HG03066 (cell line): ENCODE measurements at regions not wholly inside any gene's neighbourhood (a gene's known extent, or its start where the extent isn't known, plus 50 kb on each side); places are given as distances from the start of the nearest gene placed in this dataset.

Source experiments
- ATAC-seq: cut with Tn5 transposase; IDR thresholded peaks from one replicate; pipeline ENCODE4 v1.9.1; 2021; ENCODE audit warnings: low read depth; ENCODE audit not compliant: unreplicated experiment

DNA sequence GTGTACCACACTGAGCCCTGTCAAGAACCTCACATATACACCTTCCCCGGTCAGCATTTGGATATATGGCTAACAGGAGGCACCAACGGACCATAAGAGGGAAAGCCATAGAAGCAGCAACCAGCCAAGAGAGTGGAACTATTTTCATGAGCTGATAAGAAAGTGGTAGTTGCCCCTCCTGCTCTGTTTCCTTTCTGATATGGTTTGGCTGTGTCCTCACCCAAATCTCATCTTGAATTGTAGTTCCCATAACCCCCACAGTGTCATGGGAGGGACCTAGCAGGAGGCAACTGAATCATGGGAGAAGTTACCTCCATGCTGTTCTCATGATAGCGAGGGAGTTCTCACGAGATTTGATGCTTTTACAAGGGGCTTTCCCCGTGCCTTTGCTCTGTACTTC, 366.1 kb upstream of the DAB1 start:
- no peak for ATAC-seq

DNA sequence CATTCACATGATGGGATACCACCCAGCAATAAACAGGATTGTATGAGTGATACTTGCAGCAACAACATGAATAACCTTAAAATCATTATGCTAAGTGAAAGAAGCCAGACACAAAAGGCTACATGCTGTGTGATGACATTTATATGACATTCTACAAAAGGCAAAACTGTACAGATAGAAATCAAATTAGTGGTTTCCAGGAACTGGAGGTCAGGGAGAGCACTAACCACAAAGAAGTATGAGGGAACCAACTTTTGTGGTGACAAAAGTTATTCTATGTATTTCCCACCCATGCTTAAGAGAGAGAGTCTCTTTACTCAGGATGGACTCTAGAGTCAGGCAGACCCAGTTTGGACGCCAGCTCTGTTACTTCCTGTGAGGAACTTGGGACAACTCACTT, 364.5 kb upstream of the DAB1 start:
- ATAC-seq: no peak

DNA sequence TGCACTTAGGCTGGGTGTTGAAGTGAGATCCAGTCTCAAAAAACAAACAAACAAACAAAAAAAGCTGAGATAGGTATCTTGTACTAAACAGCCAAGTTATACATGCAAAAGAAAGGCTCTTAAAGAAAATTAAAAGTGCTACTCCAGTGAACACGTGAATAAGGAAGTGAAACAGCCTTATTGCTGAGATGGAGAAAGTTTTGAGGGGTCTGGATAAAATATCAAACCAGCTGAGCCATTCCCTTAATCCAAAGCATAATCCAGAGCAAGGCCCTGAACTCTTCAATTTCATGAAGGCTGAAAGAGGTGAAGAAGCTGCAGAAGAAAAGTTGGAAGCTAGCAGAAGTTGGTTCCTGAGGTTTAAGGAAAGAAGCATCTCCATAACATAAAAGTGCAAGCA, 360.5 kb upstream of the DAB1 start:
- no peak for ATAC-seq

DNA sequence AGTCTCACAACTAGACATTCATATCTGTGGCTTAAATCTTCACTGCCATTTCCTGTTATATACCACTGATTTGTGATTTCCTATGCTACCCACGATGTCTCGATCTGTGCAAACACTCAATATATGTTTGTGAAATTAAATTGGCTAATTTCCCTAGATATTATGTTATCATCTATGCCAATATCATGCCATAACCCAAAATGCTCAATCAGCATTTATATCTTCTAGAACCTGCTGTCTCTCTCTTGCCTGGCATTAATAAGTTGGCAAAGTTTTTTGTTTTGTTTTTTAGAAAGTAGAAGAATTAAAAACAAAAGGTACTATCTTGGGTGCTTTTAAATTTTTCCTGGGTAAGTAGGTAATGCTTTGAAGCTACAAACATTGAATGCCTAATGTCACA, 358.5 kb upstream of the DAB1 start:
- no peak for ATAC-seq

- no peak for ATAC-seq
These were observed 348.8 kb upstream of the DAB1 start for GRCh38 chr1:57772580-57773195.

DNA sequence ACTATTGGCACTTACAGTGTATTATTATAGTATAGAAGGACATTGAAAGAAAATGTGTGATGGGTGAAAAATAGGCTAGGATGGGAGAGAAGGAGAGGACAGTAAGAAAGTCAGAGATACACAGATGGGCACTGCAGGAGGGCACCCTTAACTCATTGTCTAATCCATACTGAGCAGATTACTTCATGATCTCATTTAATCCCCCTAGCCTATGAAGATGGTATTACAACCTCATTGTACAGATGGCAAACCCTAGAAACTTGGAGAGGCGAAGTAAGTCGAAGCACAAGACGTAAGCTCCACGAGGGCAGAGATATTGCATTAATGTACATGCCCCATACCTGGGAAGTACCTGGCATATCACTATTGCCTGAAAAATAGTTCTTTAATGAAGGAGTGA, 346.9 kb upstream of the DAB1 start:
- ATAC-seq: no peak

- ATAC-seq: no peak
These were observed 346.4 kb upstream of the DAB1 start for GRCh38 chr1:57770236-57770635.

GRCh38 chr1:57761628-57762027, 337.8 kb upstream of the DAB1 start:
- ATAC-seq: no peak

DNA sequence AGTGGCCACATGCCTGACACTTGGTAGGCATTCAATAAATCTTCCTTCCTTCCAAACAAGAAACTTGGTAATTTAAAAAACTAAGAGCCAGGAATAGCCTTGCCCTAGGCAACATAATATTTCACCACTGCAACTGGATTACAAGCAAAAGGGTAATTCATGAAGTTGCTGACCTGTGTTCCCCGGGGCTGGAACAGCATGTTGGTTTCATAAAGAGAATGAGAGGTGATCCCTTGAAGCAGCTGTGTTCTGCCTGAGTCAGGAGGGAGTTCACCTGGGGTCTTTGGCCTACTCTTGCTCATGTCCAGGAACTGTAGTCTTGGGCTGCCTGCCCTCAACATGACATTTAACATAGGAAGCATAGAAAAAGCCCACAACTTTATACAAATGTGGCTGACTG, 329.0 kb upstream of the DAB1 start:
- ATAC-seq: no peak

DNA sequence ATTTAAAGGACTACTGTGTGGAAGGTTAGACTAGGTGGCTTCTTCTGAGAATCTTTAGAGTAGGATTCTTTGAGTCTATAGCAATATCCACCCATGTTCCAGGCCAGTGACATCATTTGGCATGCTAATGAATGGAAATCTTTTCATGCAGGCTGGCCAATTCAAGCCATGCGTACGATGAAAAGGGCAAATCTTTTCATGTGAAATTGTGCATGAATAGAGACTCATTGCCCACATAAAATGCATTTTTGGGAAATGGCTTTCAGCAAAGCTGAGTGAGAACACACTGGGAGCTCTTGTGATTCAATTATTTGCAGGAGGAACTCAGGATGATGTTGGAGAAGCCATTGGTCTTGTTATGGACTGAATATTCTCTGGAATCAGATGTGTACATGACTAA, 324.9 kb upstream of the DAB1 start:
- ATAC-seq: no peak

GRCh38 chr1:57747818-57748217, 324.0 kb upstream of the DAB1 start:
- no peak for ATAC-seq

DNA sequence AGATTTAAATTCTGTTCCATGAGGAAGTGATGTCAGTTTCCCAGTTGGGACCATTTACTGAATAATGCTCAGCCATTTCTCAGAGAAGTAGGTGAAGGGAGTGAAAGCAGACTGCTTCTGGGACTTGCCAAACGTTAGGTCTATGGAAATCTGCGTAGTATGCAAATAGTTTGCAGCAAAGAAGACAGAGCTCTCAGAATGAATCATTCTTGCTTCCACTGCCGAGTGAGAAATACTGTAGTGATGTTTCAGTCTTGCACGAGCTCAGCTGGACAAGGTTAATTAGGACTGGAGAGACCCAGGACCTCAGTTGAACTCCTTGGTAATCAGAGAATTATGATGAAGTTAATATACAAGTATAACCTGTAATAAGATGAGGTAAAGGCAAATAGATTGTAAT, 317.7 kb upstream of the DAB1 start:
- peak; percentile 87 for ATAC-seq

- ATAC-seq: no peak
These were observed 313.1 kb upstream of the DAB1 start for GRCh38 chr1:57736940-57737339.

- ATAC-seq: no peak
These were observed 305.3 kb upstream of the DAB1 start for GRCh38 chr1:57729181-57729580.

DNA sequence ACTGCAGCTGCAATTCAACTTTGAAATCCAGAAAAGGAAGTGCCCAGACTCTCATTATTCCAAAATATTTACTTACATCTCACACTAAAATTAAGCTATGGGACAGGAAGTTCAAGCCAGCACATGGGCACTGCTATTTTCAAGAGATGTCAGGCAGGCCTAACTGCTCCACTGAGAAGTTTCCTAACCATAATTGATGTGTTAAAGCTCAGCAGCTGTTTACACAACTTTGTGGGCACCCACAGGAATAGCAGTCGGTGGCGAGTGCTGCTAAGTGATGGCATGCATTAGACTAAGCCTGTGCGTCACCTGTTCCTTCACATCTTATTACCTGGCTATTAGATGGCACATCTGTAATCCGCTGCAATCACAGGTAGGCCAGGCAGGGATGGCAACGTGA, 303.3 kb upstream of the DAB1 start:
- no peak for ATAC-seq

DNA sequence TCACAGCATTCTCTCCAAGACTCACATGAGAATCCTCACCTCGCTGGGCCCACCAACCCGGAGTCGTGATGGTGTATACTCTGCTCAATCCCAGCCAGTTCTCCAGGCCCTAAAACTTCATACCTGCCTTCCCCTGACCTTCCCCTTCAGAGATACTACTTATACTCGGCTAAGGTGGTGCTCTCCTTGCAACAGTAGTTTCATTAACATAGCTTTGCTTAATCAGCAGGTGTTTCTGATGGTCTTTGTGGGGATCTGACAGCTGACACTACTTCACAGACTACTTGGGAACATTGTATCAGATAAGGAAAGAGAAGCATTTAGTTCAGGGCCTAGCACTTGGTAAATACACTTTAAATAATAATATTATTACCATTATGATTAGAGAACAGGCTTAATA, 301.5 kb upstream of the DAB1 start:
- no peak for ATAC-seq

GRCh38 chr1:57724535-57724934, 300.7 kb upstream of the DAB1 start:
- no peak for ATAC-seq

DNA sequence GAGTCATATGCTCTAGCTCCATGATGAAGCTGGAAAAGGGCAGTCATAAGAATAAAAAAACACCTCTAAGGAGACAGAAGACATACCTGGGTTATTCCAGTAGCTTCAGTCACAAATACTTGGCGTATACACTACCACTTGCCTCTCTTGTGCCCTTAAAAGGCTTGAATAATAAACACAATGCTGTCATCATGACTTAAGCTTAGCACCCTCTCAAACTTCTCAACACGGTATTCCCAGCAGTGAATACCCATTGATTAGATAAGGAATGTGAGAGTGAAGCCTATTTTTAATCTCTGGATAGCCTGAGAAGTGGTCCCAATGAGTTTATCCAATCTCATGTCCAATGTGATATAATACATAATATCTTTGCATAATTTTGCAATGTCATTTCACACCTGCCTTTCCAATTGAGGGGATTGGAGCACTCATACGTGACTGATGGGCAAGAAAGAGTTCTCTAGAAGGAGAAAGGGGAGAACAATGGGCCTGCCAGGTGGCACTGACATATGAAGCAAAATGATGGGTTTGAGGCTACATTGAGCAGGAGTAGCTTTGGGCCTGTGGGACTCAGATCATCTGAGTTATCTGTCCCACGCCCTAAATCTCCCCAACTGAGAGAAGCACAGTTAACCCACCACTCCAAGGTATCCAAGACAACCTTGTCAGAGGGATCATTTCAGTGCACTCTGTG, 298.6 kb upstream of the DAB1 start:
- no peak for ATAC-seq

GRCh38 chr1:57721001-57721400, 297.1 kb upstream of the DAB1 start:
- ATAC-seq: no peak

DNA sequence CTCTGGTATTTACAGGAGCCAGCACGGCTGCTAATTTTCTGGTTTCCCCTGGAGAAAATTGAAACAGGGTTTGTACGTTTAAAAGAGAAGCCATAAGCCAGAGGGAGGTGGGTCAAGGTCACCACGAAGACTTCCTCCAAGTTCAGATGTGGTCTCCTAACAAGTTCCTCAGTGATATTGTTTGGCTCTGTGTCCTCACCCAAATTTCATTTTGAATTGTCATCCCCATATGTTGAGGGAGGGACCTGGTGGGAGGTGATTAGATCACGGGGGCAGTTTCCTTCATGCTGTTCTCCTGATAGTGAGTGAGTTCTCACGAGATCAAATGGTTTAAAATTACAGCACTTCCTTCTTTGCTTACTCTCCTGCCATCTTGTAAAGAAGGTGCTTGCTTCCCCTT, 295.4 kb upstream of the DAB1 start:
- ATAC-seq: no peak

DNA sequence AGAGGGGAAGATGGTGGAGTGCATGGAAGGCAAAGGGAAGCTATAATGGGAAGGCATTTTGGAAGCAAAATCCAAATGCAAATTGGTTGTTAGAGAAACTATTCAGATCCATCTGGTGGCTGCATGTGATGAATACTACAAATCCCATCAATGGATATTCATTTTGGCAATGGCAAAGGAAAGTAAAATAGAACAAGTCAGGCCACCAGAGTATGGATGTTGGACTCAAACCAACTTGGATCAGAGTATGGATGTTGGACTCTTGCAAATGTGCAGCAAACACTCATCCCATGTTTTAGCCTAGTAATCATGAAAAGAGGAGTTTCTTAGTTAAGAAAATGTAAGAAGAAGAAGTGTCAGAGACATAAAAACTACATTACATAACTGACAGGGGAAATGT, 289.6 kb upstream of the DAB1 start:
- no peak for ATAC-seq

DNA sequence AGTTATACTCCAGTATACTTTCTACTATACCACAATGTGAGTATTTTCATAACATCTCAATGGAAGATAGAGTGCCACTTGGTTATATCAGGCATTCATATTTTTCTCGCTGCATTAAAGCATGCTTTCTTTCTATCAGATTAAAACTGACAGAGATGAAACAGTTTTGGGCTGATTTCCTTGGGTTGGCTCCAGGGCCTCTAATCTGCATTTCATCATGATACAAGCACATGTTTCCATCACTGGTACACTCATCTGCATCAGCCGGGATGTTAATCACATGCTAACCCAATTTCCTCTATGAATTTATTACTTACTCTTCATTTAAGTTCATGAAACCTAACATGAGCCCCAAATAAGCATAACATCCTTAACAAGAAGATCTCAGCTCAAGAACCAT, 289.0 kb upstream of the DAB1 start:
- no peak for ATAC-seq

GRCh38 chr1:57711326-57711725, 287.5 kb upstream of the DAB1 start:
- ATAC-seq: no peak
